Neural progenitor cell (in vitro differentiated cells): ENCODE measurements at regions not wholly inside any gene's neighbourhood (a gene's known extent, or its start where the extent isn't known, plus 50 kb on each side); places are given as distances from the start of the nearest gene placed in this dataset.

Experiments used
- CTCF ChIP-seq: fragments of 200-600 bp; sonication (generic); IDR thresholded peaks from 2 replicates; pipeline ENCODE4 v1.5.1; 2017; ENCODE audit warnings: antibody characterized with exemption, mild to moderate bottlenecking
- EZH2 ChIP-seq: fragments of 200-600 bp; sonication (generic); IDR thresholded peaks from 2 replicates; pipeline ENCODE4 v1.6.1; 2017; ENCODE audit warnings: antibody characterized with exemption, mild to moderate bottlenecking, moderate library complexity
- EZH2phosphoT487 ChIP-seq: fragments of 200-600 bp; sonication (generic); IDR thresholded peaks from 2 replicates; pipeline ENCODE4 v1.6.1; 2017; ENCODE audit warnings: antibody characterized with exemption

DNA sequence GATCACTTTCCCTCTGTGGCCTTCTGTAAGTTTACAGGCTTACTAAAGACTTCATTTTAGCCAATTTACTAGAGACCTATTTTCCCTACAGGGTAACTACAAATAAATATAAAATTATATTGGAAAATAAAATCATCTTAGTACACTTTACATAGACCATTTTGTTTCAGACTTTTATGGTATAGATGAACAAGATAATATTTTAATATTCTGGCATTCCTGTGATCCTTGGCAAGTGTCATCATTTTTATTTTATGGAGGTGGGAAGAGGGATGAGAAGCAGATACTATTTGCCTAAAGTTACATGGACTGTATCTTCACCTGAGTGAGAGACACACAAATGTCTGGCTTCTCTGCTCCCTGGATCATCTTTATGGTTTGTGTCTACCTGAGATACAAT lies 149.6 kb upstream of the CWC22 start:
- TF ChIP-seq EZH2phosphoT487 (no peak), CTCF (no peak), EZH2 (no peak)
